ENCODE measurements at regions not wholly inside any gene's neighbourhood (a gene's known extent, or its start where the extent isn't known, plus 50 kb on each side); places are given as distances from the start of the nearest gene placed in this dataset.
A peak's percentile ranks its signal among the peaks of the same experiment; 100 is the strongest.

DNA sequence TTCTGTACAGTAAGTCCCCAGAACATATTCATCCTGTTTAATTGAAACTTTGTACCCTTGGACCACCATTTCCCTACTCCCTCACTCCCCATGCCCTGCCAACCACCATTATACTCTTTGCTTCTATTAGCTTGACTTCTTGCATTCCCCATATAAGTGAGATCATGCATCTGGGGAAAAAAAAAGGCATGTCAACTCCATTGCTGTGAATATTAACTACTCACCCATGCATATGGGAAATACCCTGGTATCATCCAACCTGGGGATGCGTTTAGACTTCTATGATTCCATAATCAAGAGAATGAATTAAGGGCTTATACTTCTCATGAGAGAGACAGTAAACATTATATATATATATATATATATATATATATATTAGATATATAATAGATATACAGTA lies 659.4 kb upstream of the C9orf72 start:
- TF ChIP-seq, protein P1, sequence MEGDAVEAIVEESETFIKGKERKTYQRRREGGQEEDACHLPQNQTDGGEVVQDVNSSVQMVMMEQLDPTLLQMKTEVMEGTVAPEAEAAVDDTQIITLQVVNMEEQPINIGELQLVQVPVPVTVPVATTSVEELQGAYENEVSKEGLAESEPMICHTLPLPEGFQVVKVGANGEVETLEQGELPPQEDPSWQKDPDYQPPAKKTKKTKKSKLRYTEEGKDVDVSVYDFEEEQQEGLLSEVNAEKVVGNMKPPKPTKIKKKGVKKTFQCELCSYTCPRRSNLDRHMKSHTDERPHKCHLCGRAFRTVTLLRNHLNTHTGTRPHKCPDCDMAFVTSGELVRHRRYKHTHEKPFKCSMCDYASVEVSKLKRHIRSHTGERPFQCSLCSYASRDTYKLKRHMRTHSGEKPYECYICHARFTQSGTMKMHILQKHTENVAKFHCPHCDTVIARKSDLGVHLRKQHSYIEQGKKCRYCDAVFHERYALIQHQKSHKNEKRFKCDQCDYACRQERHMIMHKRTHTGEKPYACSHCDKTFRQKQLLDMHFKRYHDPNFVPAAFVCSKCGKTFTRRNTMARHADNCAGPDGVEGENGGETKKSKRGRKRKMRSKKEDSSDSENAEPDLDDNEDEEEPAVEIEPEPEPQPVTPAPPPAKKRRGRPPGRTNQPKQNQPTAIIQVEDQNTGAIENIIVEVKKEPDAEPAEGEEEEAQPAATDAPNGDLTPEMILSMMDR (conservative IDR thresholded peaks at IDR 0.05; ENCODE audit: control insufficient read depth, insufficient read depth, low read depth, low read length), result no peak
- no peak for DNase-seq (ENCODE audit: low read depth)
- H3K4me3 ChIP-seq (ENCODE audit: control insufficient read depth, low read depth, low read length), result no peak overlapping the region

DNA sequence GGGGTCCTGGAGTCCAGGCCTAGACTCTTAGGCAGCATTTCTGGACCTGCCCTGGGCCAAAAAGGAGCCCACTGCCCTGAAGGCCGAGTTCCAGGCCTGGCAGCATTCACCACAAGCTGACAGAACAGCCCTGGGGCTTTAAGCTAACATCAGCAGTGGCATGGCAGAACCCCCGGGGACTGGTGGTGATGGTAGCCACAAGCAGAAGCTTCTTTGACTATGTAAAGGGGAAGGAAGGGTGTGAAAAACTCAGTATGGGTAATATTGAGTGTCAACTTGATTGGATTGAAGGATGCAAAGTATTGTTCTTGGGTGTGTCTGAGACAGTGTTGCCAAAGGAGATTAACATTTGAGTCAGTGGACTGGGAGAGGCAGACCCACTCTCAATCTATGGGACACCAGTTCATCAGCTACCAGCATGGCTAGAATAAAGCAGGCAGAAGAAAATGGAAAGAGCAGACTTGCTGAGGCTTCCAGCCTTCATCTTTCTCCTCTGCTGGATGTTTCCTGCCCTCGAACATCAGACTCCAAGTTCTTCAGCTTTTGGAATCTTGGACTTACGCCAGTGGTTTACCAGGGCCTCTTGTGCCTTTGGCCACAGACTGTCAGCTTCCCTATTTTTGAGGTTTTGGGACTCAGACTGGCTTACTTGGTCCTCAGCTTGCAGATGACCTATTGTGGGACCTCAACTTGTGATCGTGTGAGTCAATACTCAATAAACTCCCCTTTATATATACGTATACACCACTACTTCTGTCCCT lies 661.0 kb upstream of the C9orf72 start:
- DNase-seq (ENCODE audit: low read depth), result peak; percentile 7
- H3K4me3 ChIP-seq (ENCODE audit: control insufficient read depth, low read depth, low read length), result no peak overlapping the region
- TF ChIP-seq, protein P1 (conservative IDR thresholded peaks at IDR 0.05; ENCODE audit: control insufficient read depth, insufficient read depth, low read depth, low read length), result no peak

DNA sequence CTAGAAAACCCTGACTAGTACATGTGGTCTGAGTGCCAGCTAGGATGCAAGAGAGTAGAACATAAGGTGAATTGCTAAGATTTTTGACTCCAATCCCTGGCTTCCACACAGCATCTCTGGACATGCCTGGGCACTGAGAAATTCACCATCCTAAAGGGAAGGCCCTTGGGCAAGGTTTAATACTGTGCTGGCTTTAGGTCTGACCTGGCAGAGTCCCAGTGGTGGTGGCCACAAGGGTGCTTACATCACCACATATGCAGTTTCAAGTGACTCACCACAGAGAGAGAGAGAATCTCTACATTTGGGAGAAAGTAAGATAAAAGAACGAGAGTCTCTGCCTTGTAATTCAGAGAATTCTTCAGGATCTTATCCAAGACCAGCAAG lies 661.6 kb upstream of the C9orf72 start:
- TF ChIP-seq, protein P1 (conservative IDR thresholded peaks at IDR 0.05; ENCODE audit: control insufficient read depth, insufficient read depth, low read depth, low read length), result no peak
- no peak overlapping the region for H3K4me3 ChIP-seq (ENCODE audit: control insufficient read depth, low read depth, low read length)
- peak; percentile 54 for DNase-seq (ENCODE audit: low read depth)

DNA sequence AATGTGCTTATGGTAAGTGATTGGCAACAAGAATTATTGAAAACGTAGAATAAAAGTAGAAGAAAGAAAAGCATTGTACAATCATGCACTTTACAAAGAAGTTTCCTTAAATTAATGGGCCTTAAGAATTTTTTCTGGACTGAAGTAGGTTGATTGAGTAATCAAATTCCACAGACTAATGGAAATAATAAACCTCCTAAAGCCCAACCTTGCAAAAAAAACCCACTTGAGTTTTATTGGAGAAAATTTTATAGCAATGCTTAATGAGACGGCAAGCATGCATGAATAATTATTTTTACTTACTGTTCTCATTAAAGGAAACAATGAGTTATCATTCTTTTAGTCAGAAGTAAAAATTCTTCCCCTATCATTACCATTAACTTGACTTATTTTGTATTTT lies 676.1 kb upstream of the C9orf72 start:
- TF ChIP-seq, protein P1 (conservative IDR thresholded peaks at IDR 0.05; ENCODE audit: control insufficient read depth, insufficient read depth, low read depth, low read length), result no peak
- H3K4me3 ChIP-seq (ENCODE audit: control insufficient read depth, low read depth, low read length), result no peak overlapping the region
- no peak for DNase-seq (ENCODE audit: low read depth)

DNA sequence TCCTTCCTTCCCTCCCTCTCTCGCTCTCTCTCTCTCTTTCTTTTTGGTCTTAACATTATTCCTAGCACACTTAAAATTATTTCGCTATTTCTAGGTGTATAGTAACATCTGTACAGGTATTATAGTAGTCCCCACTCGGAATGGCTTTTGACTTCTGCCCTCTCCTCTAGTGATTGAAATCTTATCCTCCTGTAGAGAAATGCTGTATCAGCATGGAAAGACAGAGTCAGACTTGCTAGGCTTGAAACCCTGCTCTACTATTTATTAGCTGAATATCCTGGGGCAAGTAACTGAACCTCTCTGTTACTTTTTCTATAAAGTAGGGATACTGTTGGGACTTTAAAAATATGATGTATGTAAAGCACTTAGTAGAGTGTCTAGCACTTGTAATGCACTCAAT lies 681.9 kb upstream of the C9orf72 start:
- H3K4me3 ChIP-seq (ENCODE audit: control insufficient read depth, low read depth, low read length), result no peak overlapping the region
- TF ChIP-seq, protein P1 (conservative IDR thresholded peaks at IDR 0.05; ENCODE audit: control insufficient read depth, insufficient read depth, low read depth, low read length), result no peak
- DNase-seq (ENCODE audit: low read depth), result no peak

DNA sequence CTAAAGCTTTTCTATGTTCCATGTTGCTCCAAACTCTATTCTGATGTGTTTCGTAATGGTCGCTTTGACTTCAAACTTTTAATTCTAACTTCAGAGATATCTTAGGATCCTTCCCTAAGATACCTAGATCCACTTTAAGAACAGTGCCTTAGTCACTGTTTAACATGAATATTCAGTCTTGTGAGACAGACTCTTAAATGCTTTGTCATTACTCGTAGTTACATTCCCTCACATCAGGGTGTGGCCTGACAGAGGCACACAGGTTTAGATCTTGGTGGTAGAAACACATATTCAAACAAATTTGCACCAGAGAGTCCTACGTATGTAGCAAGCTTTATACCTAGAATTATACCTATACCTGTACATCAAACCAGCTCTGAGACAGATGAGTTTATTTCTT lies 687.0 kb upstream of the C9orf72 start:
- DNase-seq (ENCODE audit: low read depth), result no peak
- TF ChIP-seq, protein P1 (conservative IDR thresholded peaks at IDR 0.05; ENCODE audit: control insufficient read depth, insufficient read depth, low read depth, low read length), result no peak

More for the DNA sequence above, 687.0 kb upstream of the C9orf72 start:
- no peak overlapping the region for H3K4me3 ChIP-seq (ENCODE audit: control insufficient read depth, low read depth, low read length)
